WTC11 (cell line): ENCODE measurements at regions not wholly inside any gene's neighbourhood (a gene's known extent, or its start where the extent isn't known, plus 50 kb on each side); places are given as distances from the start of the nearest gene placed in this dataset.

Experiments
- ATAC-seq: fragments of 200-7000 bp; cut with Tn5 transposase; 2 replicates; pipeline ENCODE4 v1.10.0; 2021; ENCODE audit warnings: mild to moderate bottlenecking, moderate library complexity
- CTCF ChIA-PET: fragments of 300-600 bp; sonication (Branson Sonifier 250); formaldehyde crosslinking; loops from one replicate; lab custom pipeline; 2021; ENCODE audit warnings: antibody characterized with exemption; lab: Charles Lee
- POLR2A ChIA-PET: fragments of 350-600 bp; sonication (Branson Sonifier 250); formaldehyde crosslinking; loops from one replicate; lab custom pipeline; 2021; ENCODE audit warnings: antibody characterized with exemption; lab: Charles Lee
- DNase-seq: peaks from one replicate; pipeline ENCODE4 v3.0.0; 2021; ENCODE audit warnings: low spot score
- H3K27ac Mint-ChIP-seq: 2 replicates; pipeline ENCODE4 v1.8.0; 2021; ENCODE audit warnings: mixed read lengths
- H3K27me3 Mint-ChIP-seq: 2 replicates; pipeline ENCODE4 v1.8.0; 2021; ENCODE audit warnings: low read depth, mild to moderate bottlenecking, moderate library complexity, mixed read lengths
- H3K36me3 Mint-ChIP-seq: 2 replicates; pipeline ENCODE4 v1.8.0; 2021; ENCODE audit warnings: mixed read lengths
- H3K4me1 Mint-ChIP-seq: 2 replicates; pipeline ENCODE4 v1.8.0; 2022; ENCODE audit warnings: mixed read lengths
- H3K4me3 Mint-ChIP-seq: 2 replicates; pipeline ENCODE4 v1.8.0; 2021; ENCODE audit warnings: mild to moderate bottlenecking, moderate library complexity, mixed read lengths
- H3K9me3 Mint-ChIP-seq: 2 replicates; pipeline ENCODE4 v1.8.0; 2021; ENCODE audit warnings: mixed read lengths
- CREB1 ChIP-seq: sonication (generic); formaldehyde crosslinking; IDR thresholded peaks from 2 replicates; pipeline ENCODE4 v1.8.0; 2023; ENCODE audit warnings: mild to moderate bottlenecking, missing genetic modification reagents
- CREM ChIP-seq: sonication (generic); formaldehyde crosslinking; IDR thresholded peaks from 2 replicates; pipeline ENCODE4 v1.8.1; 2022; ENCODE audit warnings: mild to moderate bottlenecking, missing genetic modification reagents, moderate library complexity
- FOXJ3 ChIP-seq: sonication (generic); formaldehyde crosslinking; IDR thresholded peaks from 2 replicates; pipeline ENCODE4 v1.9.0; 2021; ENCODE audit warnings: missing genetic modification reagents, mild to moderate bottlenecking, borderline replicate concordance
- GRHL2 ChIP-seq: fragments of 250-450 bp; sonication (Bioruptor Pico); IDR thresholded peaks from 2 replicates; pipeline ENCODE4 v1.8.0; 2022; ENCODE audit warnings: mild to moderate bottlenecking, moderate library complexity; ENCODE audit not compliant: insufficient replicate concordance, severe bottlenecking
- GTF2I ChIP-seq: fragments of 250-450 bp; sonication (Bioruptor Pico); conservative IDR thresholded peaks from 2 replicates; pipeline ENCODE4 v1.4.0; 2021; ENCODE audit warnings: mild to moderate bottlenecking
- HMGA2 ChIP-seq: fragments of 250-450 bp; sonication (Bioruptor Pico); IDR thresholded peaks from 2 replicates; pipeline ENCODE4 v1.4.0; 2021; ENCODE audit warnings: mild to moderate bottlenecking, moderate library complexity
- JUN ChIP-seq: sonication (generic); formaldehyde crosslinking; IDR thresholded peaks from 2 replicates; pipeline ENCODE4 v1.8.0; 2023; ENCODE audit warnings: mild to moderate bottlenecking, missing genetic modification reagents
- OVOL2 ChIP-seq: fragments of 250-450 bp; sonication (Bioruptor Pico); IDR thresholded peaks from 2 replicates; pipeline ENCODE4 v1.9.0; 2021; ENCODE audit warnings: mild to moderate bottlenecking, borderline replicate concordance
- RELA ChIP-seq: sonication (generic); formaldehyde crosslinking; IDR thresholded peaks from 2 replicates; pipeline ENCODE4 v1.8.1; 2022; ENCODE audit warnings: missing genetic modification reagents, mild to moderate bottlenecking, borderline replicate concordance
- RORB ChIP-seq: fragments of 250-450 bp; sonication (Bioruptor Pico); IDR thresholded peaks from 2 replicates; pipeline ENCODE4 v1.9.0; 2021; ENCODE audit warnings: mild to moderate bottlenecking
- SOX15 ChIP-seq: fragments of 250-450 bp; sonication (Bioruptor Pico); IDR thresholded peaks from 2 replicates; pipeline ENCODE4 v1.9.0; 2021; ENCODE audit warnings: mild to moderate bottlenecking
- TP53 ChIP-seq: sonication (generic); formaldehyde crosslinking; IDR thresholded peaks from 2 replicates; pipeline ENCODE4 v1.8.1; 2023; ENCODE audit warnings: mild to moderate bottlenecking, missing genetic modification reagents
- TF ChIP-seq, protein P1 (sequence below): sonication (generic); formaldehyde crosslinking; IDR thresholded peaks from 2 replicates; pipeline ENCODE4 v1.8.1; 2023; ENCODE audit warnings: mild to moderate bottlenecking, missing genetic modification reagents, moderate library complexity
- TF ChIP-seq, protein P2 (sequence below): sonication (generic); formaldehyde crosslinking; IDR thresholded peaks from 2 replicates; pipeline ENCODE4 v1.8.1; 2023; ENCODE audit warnings: mild to moderate bottlenecking, missing genetic modification reagents
- TF ChIP-seq, protein P3 (sequence below): sonication (generic); formaldehyde crosslinking; IDR thresholded peaks from 2 replicates; pipeline ENCODE4 v1.8.1; 2022; ENCODE audit warnings: low read depth, missing genetic modification reagents, borderline replicate concordance
- TF ChIP-seq, protein P4 (sequence below): sonication (generic); formaldehyde crosslinking; IDR thresholded peaks from 2 replicates; pipeline ENCODE4 v1.8.1; 2022; ENCODE audit warnings: missing genetic modification reagents, borderline replicate concordance
- TF ChIP-seq, protein P5 (sequence below): sonication (generic); formaldehyde crosslinking; IDR thresholded peaks from 2 replicates; pipeline ENCODE4 v1.8.0; 2022; ENCODE audit warnings: mild to moderate bottlenecking, missing genetic modification reagents
- TF ChIP-seq, protein P6 (sequence below): fragments of 250-450 bp; sonication (Bioruptor Pico); IDR thresholded peaks from 2 replicates; pipeline ENCODE4 v2.1.2; 2022; ENCODE audit warnings: mild to moderate bottlenecking, moderate library complexity
- TF ChIP-seq, protein P7 (sequence below): fragments of 250-450 bp; sonication (Bioruptor Pico); IDR thresholded peaks from 2 replicates; pipeline ENCODE4 v1.9.0; 2021; ENCODE audit warnings: moderate library complexity, mild to moderate bottlenecking, inconsistent platforms, borderline replicate concordance

DNA sequence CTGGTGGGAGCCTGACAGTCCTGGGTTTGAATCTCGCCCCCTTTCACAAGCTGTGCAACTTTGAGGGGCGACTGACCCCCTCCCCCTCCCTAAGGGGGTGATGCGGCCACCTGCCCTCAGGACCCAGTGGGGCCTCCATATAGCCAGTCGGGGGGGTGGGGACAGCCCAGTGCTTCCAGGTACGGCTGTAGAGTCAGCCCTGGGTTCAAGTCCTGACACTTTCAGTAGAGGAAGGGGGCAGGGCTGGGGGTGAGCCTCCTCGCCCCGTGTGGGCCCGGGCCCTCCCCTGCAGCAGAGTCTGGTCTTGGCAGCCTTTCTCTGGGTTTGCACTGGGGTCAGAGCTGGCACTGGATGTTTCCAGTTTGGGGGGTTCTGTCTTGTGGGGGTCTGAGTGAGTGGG, 216.3 kb downstream of the C9orf50 start (continued):
- TF ChIP-seq, protein P1, sequence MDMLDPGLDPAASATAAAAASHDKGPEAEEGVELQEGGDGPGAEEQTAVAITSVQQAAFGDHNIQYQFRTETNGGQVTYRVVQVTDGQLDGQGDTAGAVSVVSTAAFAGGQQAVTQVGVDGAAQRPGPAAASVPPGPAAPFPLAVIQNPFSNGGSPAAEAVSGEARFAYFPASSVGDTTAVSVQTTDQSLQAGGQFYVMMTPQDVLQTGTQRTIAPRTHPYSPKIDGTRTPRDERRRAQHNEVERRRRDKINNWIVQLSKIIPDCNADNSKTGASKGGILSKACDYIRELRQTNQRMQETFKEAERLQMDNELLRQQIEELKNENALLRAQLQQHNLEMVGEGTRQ (CRISPR knock-in tag), result no peak

DNA sequence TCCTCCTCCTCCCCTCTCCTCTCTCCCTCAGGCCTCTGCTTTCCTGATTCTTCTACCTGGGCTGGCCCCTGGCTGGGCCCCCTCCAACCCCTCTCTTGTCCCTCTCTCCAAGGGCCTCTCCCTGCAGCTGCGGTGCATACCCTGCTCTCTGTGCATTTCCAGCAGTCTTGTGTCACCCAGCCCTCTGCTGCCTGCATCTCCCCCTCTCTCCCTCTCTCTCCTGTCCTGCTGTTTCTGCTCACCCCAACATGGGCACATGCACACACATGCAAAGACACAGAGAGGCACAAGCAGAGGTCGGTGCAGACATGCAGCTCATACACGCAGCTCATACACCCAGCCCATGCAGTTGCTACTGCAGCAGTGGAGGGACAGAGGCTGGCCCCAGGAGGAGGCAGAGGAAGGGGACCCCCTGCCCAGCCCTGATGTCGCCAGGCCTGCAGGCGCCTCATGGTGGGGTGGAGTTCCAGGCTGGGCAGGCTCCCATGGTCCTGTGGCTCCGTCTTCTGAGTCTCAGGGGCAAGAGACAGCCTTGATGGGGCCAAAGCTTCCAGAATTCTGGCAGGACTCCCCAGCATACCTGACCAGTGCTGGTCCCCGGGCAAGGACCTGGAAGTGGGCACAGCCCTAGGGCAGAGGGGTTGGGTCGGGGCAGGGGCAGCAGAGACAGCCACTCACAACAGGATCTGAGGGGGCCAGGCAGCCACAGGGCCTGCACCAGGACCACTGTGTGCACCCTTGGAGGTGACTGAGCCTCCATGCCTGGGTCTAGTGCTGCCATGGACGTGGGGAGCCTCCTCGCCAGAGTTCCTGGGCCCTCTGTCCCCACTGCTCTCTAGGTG, 216.9 kb downstream of the C9orf50 start:
- ATAC-seq (no peak), DNase-seq (no peak)
- POLR2A ChIA-PET, result no interaction called here

DNA sequence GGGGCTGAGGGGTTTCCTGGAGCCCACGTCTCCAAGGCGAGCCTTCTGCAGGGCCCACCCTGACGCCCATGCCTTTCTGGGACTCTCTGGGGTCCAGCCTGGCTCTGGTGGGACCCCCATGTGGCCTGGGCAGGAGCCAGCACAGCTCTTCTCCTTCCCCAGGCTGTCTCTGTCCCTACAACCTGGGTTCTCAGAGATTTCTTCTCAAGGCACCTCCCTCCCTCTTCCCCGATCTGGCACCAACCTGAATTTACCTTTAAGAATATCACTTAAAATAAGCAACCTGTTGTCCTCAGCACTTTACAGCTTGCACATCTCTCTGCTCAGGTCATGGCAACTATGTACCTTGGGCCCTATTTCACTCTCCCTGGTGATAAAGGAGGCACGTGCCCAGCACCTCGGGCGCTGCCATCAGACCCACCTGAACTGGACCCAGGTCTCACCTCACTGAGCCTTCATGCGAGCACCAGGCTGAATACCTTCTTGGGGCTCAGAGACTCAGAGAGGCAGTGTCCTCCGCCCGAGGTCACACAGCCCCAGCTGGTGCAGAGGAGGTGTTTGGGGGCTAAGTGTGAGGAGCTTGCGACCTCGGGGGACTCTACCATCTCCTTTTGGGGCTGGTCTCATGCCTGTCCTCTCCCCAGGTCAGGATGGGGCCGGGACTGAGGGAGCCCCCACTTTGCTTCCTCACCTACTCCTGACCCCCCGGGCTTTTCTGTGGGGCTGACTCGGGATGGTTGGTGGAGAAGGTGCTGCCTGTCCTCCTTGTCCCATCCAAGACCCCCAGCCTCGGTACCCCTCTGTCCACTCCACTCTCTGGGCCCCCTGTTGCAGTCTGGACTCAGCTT, 217.7 kb downstream of the C9orf50 start:
- H3K27ac Mint-ChIP-seq, result no peak overlapping the region
- ChIA-PET CTCF (interaction anchor here (0.6 to 1.1 kb wide), 7 partner anchors 20 to 324 kb away, joined by 3 to 7 read pairs (median 3); no protein-coding TSS in a partner anchor), POLR2A (no interaction called here)
- H3K9me3 Mint-ChIP-seq, result no peaks in the 10 kb centered on the region
- H3K4me3 Mint-ChIP-seq, result 0 out of 2 replicates have a peak overlapping the region, but pooled peaks have one; percentile 10
- H3K36me3 Mint-ChIP-seq, result no peaks in the 10 kb centered on the region
- H3K27me3 Mint-ChIP-seq, result peaks cover 16% of the 10 kb centered on the region
- H3K4me1 Mint-ChIP-seq, result peaks cover 59% of the 10 kb centered on the region
- TF ChIP-seq GRHL2 (CRISPR knock-in tag) (no peak), HMGA2 (CRISPR knock-in tag) (no peak), JUN (CRISPR knock-in tag) (no peak), TP53 (CRISPR knock-in tag) (no peak), SOX15 (CRISPR knock-in tag) (no peak), FOXJ3 (CRISPR knock-in tag) (no peak), GTF2I (CRISPR knock-in tag) (no peak), CREB1 (CRISPR knock-in tag) (no peak), OVOL2 (CRISPR knock-in tag) (no peak)
- TF ChIP-seq, protein P2, sequence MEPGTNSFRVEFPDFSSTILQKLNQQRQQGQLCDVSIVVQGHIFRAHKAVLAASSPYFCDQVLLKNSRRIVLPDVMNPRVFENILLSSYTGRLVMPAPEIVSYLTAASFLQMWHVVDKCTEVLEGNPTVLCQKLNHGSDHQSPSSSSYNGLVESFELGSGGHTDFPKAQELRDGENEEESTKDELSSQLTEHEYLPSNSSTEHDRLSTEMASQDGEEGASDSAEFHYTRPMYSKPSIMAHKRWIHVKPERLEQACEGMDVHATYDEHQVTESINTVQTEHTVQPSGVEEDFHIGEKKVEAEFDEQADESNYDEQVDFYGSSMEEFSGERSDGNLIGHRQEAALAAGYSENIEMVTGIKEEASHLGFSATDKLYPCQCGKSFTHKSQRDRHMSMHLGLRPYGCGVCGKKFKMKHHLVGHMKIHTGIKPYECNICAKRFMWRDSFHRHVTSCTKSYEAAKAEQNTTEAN (CRISPR knock-in tag), result no peak
- TF ChIP-seq, protein P3, sequence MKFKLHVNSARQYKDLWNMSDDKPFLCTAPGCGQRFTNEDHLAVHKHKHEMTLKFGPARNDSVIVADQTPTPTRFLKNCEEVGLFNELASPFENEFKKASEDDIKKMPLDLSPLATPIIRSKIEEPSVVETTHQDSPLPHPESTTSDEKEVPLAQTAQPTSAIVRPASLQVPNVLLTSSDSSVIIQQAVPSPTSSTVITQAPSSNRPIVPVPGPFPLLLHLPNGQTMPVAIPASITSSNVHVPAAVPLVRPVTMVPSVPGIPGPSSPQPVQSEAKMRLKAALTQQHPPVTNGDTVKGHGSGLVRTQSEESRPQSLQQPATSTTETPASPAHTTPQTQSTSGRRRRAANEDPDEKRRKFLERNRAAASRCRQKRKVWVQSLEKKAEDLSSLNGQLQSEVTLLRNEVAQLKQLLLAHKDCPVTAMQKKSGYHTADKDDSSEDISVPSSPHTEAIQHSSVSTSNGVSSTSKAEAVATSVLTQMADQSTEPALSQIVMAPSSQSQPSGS (CRISPR knock-in tag), result no peak
- TF ChIP-seq, protein P4, sequence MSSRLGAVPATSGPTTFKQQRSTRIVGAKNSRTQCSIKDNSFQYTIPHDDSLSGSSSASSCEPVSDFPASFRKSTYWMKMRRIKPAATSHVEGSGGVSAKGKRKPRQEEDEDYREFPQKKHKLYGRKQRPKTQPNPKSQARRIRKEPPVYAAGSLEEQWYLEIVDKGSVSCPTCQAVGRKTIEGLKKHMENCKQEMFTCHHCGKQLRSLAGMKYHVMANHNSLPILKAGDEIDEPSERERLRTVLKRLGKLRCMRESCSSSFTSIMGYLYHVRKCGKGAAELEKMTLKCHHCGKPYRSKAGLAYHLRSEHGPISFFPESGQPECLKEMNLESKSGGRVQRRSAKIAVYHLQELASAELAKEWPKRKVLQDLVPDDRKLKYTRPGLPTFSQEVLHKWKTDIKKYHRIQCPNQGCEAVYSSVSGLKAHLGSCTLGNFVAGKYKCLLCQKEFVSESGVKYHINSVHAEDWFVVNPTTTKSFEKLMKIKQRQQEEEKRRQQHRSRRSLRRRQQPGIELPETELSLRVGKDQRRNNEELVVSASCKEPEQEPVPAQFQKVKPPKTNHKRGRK (CRISPR knock-in tag), result no peak
- DNase-seq, result no peak
- ATAC-seq, result no peak

More for the DNA sequence above, 216.9 kb downstream of the C9orf50 start:
- Mint-ChIP-seq H3K4me3 (no peak overlapping the region), H3K27me3 (peaks cover 16% of the 10 kb centered on the region), H3K27ac (no peak overlapping the region), H3K36me3 (no peaks in the 10 kb centered on the region), H3K9me3 (no peaks in the 10 kb centered on the region), H3K4me1 (peaks cover 54% of the 10 kb centered on the region)
- CTCF ChIA-PET, result interaction anchor here (0.6 kb wide), 1 partner anchor 323 kb away, joined by 7 read pairs; no protein-coding TSS in a partner anchor
- TF ChIP-seq, protein P5, sequence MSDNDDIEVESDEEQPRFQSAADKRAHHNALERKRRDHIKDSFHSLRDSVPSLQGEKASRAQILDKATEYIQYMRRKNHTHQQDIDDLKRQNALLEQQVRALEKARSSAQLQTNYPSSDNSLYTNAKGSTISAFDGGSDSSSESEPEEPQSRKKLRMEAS (CRISPR knock-in tag), result no peak
- TF ChIP-seq, protein P6, sequence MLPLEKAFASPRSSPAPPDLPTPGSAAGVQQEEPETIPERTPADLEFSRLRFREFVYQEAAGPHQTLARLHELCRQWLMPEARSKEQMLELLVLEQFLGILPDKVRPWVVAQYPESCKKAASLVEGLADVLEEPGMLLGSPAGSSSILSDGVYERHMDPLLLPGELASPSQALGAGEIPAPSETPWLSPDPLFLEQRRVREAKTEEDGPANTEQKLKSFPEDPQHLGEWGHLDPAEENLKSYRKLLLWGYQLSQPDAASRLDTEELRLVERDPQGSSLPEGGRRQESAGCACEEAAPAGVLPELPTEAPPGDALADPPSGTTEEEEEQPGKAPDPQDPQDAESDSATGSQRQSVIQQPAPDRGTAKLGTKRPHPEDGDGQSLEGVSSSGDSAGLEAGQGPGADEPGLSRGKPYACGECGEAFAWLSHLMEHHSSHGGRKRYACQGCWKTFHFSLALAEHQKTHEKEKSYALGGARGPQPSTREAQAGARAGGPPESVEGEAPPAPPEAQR (CRISPR knock-in tag), result no peak
- TF ChIP-seq GTF2I (CRISPR knock-in tag) (no peak), CREM (no peak), RORB (CRISPR knock-in tag) (no peak), RELA (CRISPR knock-in tag) (no peak)
- TF ChIP-seq, protein P7, sequence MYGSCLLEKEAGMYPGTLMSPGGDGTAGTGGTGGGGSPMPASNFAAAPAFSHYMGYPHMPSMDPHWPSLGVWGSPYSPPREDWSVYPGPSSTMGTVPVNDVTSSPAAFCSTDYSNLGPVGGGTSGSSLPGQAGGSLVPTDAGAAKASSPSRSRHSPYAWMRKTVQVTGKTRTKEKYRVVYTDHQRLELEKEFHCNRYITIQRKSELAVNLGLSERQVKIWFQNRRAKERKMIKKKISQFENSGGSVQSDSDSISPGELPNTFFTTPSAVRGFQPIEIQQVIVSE (CRISPR knock-in tag), result no peak
- TF ChIP-seq, protein P4 (CRISPR knock-in tag), result no peak
